ENCODE measurements at regions not wholly inside any gene's neighbourhood (a gene's known extent, or its start where the extent isn't known, plus 50 kb on each side); places are given as distances from the start of the nearest gene placed in this dataset.

- Histone ChIP-seq H3K27me3 (no peaks in the 10 kb centered on the region), H3K36me3 (replicated peaks in 1 of 2; ENCODE audit: insufficient read depth in 1 of 2, low read depth in 2 of 2) (no peaks in the 10 kb centered on the region), H3K27ac (no peak overlapping the region), H3K4me3 (no peak overlapping the region), H3K4me1 (peaks cover 4% of the 10 kb centered on the region), H3K9me3 (no peaks in the 10 kb centered on the region)
- no peak for TF ChIP-seq POLR2A (IDR thresholded peaks at IDR 0.05)
- TF ChIP-seq CTCF (IDR thresholded peaks at IDR 0.05) = no peak
- intact Hi-C loops (cut with DNase I) = no loop called here
- DNase-seq (no peak), ATAC-seq (no peak)
Measured at GRCh38 chr10:52419281-52419680, 105.2 kb downstream of the DKK1 start.

- no peak overlapping the region for H3K27ac ChIP-seq
- no peaks in the 10 kb centered on the region for H3K36me3 ChIP-seq (replicated peaks in 1 of 2; ENCODE audit: insufficient read depth in 1 of 2, low read depth in 2 of 2)
- no peak overlapping the region for H3K4me3 ChIP-seq
- peaks cover 4% of the 10 kb centered on the region for H3K4me1 ChIP-seq
- H3K9me3 ChIP-seq = no peaks in the 10 kb centered on the region
- no peak for TF ChIP-seq CTCF (IDR thresholded peaks at IDR 0.05)
- TF ChIP-seq POLR2A (IDR thresholded peaks at IDR 0.05) = no peak
- DNase-seq = no peak
- 78 to 81% methylated on average over 4 of the region's 4 CpGs for WGBS, 2 donors
- intact Hi-C loops (cut with DNase I) = no loop called here
- no peak for ATAC-seq
- H3K27me3 ChIP-seq = no peaks in the 10 kb centered on the region
Measured at GRCh38 chr10:52420656-52421055, 106.6 kb downstream of the DKK1 start.

- no peak for DNase-seq
- H3K4me3 ChIP-seq = no peak overlapping the region
- H3K27me3 ChIP-seq = no peaks in the 10 kb centered on the region
- intact Hi-C loops (cut with DNase I) = no loop called here
- TF ChIP-seq CTCF (IDR thresholded peaks at IDR 0.05) (no peak), POLR2A (IDR thresholded peaks at IDR 0.05) (no peak)
- H3K4me1 ChIP-seq = no peaks in the 10 kb centered on the region
- no peaks in the 10 kb centered on the region for H3K36me3 ChIP-seq (replicated peaks in 1 of 2; ENCODE audit: insufficient read depth in 1 of 2, low read depth in 2 of 2)
- no peak for ATAC-seq
- no peaks in the 10 kb centered on the region for H3K9me3 ChIP-seq
- 78 to 83% methylated on average over 4 of the region's 4 CpGs for WGBS, 2 donors
- H3K27ac ChIP-seq = no peak overlapping the region
Measured at GRCh38 chr10:52423369-52423768, 109.3 kb downstream of the DKK1 start.

GRCh38 chr10:52424341-52424740 is 110.3 kb downstream of the DKK1 start:
- intact Hi-C loops (cut with DNase I) = no loop called here
- no peaks in the 10 kb centered on the region for H3K4me1 ChIP-seq
- no peak for DNase-seq
- H3K27ac ChIP-seq = no peak overlapping the region
- no peak overlapping the region for H3K4me3 ChIP-seq
- TF ChIP-seq CTCF (IDR thresholded peaks at IDR 0.05) (no peak), POLR2A (IDR thresholded peaks at IDR 0.05) (no peak)
- H3K9me3 ChIP-seq = no peaks in the 10 kb centered on the region
- WGBS, 2 donors = 68 to 73% methylated on average over 3 of the region's 3 CpGs
- no peak for ATAC-seq
- H3K27me3 ChIP-seq = no peaks in the 10 kb centered on the region
- no peaks in the 10 kb centered on the region for H3K36me3 ChIP-seq (replicated peaks in 1 of 2; ENCODE audit: insufficient read depth in 1 of 2, low read depth in 2 of 2)

GRCh38 chr10:52434734-52435133 is 120.7 kb downstream of the DKK1 start:
- no peak for TF ChIP-seq POLR2A (IDR thresholded peaks at IDR 0.05)
- no peak for TF ChIP-seq CTCF (IDR thresholded peaks at IDR 0.05)
- intact Hi-C loops (cut with DNase I) = no loop called here
- no peaks in the 10 kb centered on the region for H3K27me3 ChIP-seq
- no peak overlapping the region for H3K4me3 ChIP-seq
- no peaks in the 10 kb centered on the region for H3K4me1 ChIP-seq
- no peak overlapping the region for H3K27ac ChIP-seq
- no peaks in the 10 kb centered on the region for H3K36me3 ChIP-seq (replicated peaks in 1 of 2; ENCODE audit: insufficient read depth in 1 of 2, low read depth in 2 of 2)
- no peaks in the 10 kb centered on the region for H3K9me3 ChIP-seq
- 88 to 91% methylated on average over 11 of the region's 11 CpGs for WGBS, 2 donors
- ATAC-seq = no peak
- DNase-seq = no peak
